Loucy (cell line): ENCODE measurements at regions not wholly inside any gene's neighbourhood (a gene's known extent, or its start where the extent isn't known, plus 50 kb on each side); places are given as distances from the start of the nearest gene placed in this dataset.
"Not testable (repeated sequence)": the region's sequence is repeated elsewhere in the genome, so short reads cannot be mapped to it uniquely, and the experiment has no call there.

Experiments
- EZH2phosphoT487 ChIP-seq: fragments of 200-600 bp; IDR thresholded peaks from 2 replicates; pipeline ENCODE4 v1.6.1; 2018; ENCODE audit warnings: antibody characterized with exemption, mild to moderate bottlenecking, moderate library complexity, borderline replicate concordance
- TF ChIP-seq, protein P1 (sequence below): fragments of 200-600 bp; sonication (generic); conservative IDR thresholded peaks from 2 replicates; pipeline ENCODE4 v1.5.1; 2014; ENCODE audit warnings: mild to moderate bottlenecking, antibody characterized with exemption, low read length

DNA sequence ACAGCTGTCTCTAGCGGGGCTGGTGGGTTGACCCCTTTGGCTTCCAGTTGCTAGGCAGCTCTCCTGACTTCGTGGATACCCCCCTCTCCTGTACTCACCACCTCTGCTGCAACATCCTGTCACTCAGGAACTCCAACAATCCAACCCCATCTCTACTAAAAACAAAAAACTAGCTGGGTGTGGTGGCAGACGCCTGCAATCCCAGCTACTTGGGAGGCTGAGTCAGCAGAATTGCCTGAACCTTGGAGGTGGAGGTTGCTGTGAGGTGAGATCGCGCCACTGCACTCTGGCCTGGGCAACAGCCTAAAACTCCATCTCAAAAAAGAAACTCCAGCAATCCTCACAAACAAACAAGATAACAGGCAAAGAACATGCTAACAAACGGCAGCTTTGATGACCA, 162.4 kb downstream of the TRIM43 start:
- TF ChIP-seq, protein P1, sequence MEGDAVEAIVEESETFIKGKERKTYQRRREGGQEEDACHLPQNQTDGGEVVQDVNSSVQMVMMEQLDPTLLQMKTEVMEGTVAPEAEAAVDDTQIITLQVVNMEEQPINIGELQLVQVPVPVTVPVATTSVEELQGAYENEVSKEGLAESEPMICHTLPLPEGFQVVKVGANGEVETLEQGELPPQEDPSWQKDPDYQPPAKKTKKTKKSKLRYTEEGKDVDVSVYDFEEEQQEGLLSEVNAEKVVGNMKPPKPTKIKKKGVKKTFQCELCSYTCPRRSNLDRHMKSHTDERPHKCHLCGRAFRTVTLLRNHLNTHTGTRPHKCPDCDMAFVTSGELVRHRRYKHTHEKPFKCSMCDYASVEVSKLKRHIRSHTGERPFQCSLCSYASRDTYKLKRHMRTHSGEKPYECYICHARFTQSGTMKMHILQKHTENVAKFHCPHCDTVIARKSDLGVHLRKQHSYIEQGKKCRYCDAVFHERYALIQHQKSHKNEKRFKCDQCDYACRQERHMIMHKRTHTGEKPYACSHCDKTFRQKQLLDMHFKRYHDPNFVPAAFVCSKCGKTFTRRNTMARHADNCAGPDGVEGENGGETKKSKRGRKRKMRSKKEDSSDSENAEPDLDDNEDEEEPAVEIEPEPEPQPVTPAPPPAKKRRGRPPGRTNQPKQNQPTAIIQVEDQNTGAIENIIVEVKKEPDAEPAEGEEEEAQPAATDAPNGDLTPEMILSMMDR: not testable (repeated sequence)
- not testable (repeated sequence) for TF ChIP-seq EZH2phosphoT487
